ENCODE measurements at regions not wholly inside any gene's neighbourhood (a gene's known extent, or its start where the extent isn't known, plus 50 kb on each side); places are given as distances from the start of the nearest gene placed in this dataset.

- Histone ChIP-seq H3K4me1 (ENCODE audit: insufficient read depth) (no peaks in the 10 kb centered on the region), H3K9me3 (no peaks in the 10 kb centered on the region), H3K27me3 (no peaks in the 10 kb centered on the region), H3K4me3 (no peak overlapping the region), H3K27ac (no peak overlapping the region), H3K36me3 (no peaks in the 10 kb centered on the region)
- TF ChIP-seq EP300 (IDR thresholded peaks at IDR 0.05) (no peak), POLR2A (IDR thresholded peaks at IDR 0.05) (no peak), CTCF (IDR thresholded peaks at IDR 0.05) (no peak)
- 85 to 94% (median 90%) methylated on average over 1 of the region's 1 CpG for WGBS, 3 donors
- intact Hi-C loops (cut with DNase I): no loop called here
- DNase-seq: no peak
These were observed 135.8 kb upstream of the DSEL start for GRCh38 chr18:67652288-67652687.

GRCh38 chr18:67651438-67651837 lies 134.9 kb upstream of the DSEL start:
- Histone ChIP-seq H3K4me1 (ENCODE audit: insufficient read depth) (no peaks in the 10 kb centered on the region), H3K4me3 (no peak overlapping the region), H3K36me3 (no peaks in the 10 kb centered on the region), H3K27me3 (no peaks in the 10 kb centered on the region), H3K27ac (no peak overlapping the region), H3K9me3 (no peaks in the 10 kb centered on the region)
- no peak for DNase-seq
- intact Hi-C loops (cut with DNase I): no loop called here
- WGBS, 3 donors: 48 to 87% (median 83%) methylated on average over 4 of the region's 4 CpGs
- no peak for TF ChIP-seq POLR2A (IDR thresholded peaks at IDR 0.05)
- TF ChIP-seq CTCF (IDR thresholded peaks at IDR 0.05): no peak
- TF ChIP-seq EP300 (IDR thresholded peaks at IDR 0.05): no peak

GRCh38 chr18:67650686-67651385 lies 134.3 kb upstream of the DSEL start:
- no peak for TF ChIP-seq POLR2A (IDR thresholded peaks at IDR 0.05)
- TF ChIP-seq EP300 (IDR thresholded peaks at IDR 0.05): no peak
- TF ChIP-seq CTCF (IDR thresholded peaks at IDR 0.05): no peak
- Histone ChIP-seq H3K27ac (no peak overlapping the region), H3K4me1 (ENCODE audit: insufficient read depth) (no peaks in the 10 kb centered on the region), H3K36me3 (no peaks in the 10 kb centered on the region), H3K27me3 (no peaks in the 10 kb centered on the region), H3K9me3 (no peaks in the 10 kb centered on the region), H3K4me3 (no peak overlapping the region)
- intact Hi-C loops (cut with DNase I): no loop called here
- DNase-seq: no peak
- WGBS, 3 donors: 42 to 70% (median 67%) methylated on average over 6 of the region's 6 CpGs

GRCh38 chr18:67646890-67647289 lies 130.4 kb upstream of the DSEL start:
- H3K4me3 ChIP-seq: no peak overlapping the region
- no peak for TF ChIP-seq CTCF (IDR thresholded peaks at IDR 0.05)
- no peak for TF ChIP-seq EP300 (IDR thresholded peaks at IDR 0.05)
- no peak for TF ChIP-seq POLR2A (IDR thresholded peaks at IDR 0.05)
- H3K4me1 ChIP-seq (ENCODE audit: insufficient read depth): no peaks in the 10 kb centered on the region
- no peak for DNase-seq
- no peaks in the 10 kb centered on the region for H3K9me3 ChIP-seq
- intact Hi-C loops (cut with DNase I): no loop called here
- H3K36me3 ChIP-seq: no peaks in the 10 kb centered on the region
- H3K27me3 ChIP-seq: no peaks in the 10 kb centered on the region
- 95 to 100% (median 98%) methylated on average over 2 of the region's 2 CpGs for WGBS, 3 donors
- H3K27ac ChIP-seq: no peak overlapping the region

Data from ovary (tissue), 7 donors.